Fibroblast of villous mesenchyme (primary cell): ENCODE measurements at regions not wholly inside any gene's neighbourhood (a gene's known extent, or its start where the extent isn't known, plus 50 kb on each side); places are given as distances from the start of the nearest gene placed in this dataset.

Experiments
- DNase-seq: peaks from one replicate; pipeline ENCODE4 v3.0.0-alpha.2; 2010; ENCODE audit warnings: low read depth
- H3K4me3 ChIP-seq: 2 replicates; pipeline ENCODE4 v1.5.1; 2011; ENCODE audit warnings: low read depth, mild to moderate bottlenecking, low read length
- TF ChIP-seq, protein P1 (sequence below): IDR thresholded peaks from 2 replicates; pipeline ENCODE4 v1.5.1; 2012; ENCODE audit warnings: low read depth, mild to moderate bottlenecking, low read length; ENCODE audit not compliant: insufficient read depth

DNA sequence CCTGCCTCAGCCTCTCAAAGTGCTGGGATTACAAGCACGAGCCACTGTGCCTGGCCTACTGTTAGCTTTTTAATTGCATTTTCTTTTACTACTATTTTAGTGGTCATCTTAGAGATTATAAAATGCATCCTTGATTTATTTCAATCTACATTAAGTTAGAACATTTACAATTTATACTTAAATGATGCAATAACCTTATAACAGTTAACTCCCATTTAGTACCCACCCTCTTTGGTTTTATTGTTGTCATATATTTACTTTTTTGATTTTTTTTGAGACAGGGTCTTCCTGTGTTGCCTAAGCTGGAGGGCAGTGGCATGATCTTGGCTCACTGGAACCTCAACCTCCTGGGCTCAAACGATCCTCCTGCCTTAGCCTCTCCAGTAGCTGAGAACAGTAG lies 77.3 kb downstream of the PPCDC start:
- TF ChIP-seq, protein P1, sequence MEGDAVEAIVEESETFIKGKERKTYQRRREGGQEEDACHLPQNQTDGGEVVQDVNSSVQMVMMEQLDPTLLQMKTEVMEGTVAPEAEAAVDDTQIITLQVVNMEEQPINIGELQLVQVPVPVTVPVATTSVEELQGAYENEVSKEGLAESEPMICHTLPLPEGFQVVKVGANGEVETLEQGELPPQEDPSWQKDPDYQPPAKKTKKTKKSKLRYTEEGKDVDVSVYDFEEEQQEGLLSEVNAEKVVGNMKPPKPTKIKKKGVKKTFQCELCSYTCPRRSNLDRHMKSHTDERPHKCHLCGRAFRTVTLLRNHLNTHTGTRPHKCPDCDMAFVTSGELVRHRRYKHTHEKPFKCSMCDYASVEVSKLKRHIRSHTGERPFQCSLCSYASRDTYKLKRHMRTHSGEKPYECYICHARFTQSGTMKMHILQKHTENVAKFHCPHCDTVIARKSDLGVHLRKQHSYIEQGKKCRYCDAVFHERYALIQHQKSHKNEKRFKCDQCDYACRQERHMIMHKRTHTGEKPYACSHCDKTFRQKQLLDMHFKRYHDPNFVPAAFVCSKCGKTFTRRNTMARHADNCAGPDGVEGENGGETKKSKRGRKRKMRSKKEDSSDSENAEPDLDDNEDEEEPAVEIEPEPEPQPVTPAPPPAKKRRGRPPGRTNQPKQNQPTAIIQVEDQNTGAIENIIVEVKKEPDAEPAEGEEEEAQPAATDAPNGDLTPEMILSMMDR, result no peak
- no peak for DNase-seq
- H3K4me3 ChIP-seq, result no peak overlapping the region

DNA sequence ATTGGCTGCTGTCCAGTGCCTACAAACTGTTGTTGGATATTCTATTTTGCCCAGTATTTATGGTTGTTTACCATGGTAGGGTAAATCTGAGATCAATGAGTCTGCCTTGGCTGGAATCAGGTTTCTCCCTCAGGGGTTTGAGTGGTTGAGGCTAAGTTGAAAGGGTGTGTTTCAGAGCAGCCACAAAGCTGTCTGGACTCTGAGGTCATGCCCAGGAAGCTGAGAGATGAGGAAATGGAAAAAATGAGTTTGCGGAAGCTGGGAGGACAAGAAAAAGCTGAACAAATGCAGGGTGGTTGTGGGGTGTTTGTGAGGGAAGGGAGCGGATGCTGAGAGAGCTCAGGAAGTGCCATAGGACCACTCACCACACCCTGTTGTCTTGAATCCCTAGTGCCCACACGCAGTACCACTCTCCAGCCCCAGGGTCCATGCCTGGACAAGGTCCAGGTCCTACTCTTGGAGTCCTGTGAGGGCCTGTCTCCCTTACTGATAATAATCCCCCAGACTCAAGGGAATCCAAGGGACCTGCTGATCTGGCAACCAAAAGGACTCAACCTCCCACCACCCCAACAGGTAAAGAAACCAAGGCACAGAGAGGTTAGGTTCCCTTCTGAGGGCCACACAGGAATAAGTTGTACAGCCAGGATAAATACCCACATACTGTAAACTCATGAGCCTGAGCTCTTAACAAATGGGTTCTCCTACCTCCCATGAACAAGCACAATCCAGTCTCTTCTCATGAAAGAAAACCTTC lies 81.6 kb downstream of the PPCDC start:
- TF ChIP-seq, protein P1, result no peak
- no peak overlapping the region for H3K4me3 ChIP-seq
- DNase-seq, result peak; percentile 89

DNA sequence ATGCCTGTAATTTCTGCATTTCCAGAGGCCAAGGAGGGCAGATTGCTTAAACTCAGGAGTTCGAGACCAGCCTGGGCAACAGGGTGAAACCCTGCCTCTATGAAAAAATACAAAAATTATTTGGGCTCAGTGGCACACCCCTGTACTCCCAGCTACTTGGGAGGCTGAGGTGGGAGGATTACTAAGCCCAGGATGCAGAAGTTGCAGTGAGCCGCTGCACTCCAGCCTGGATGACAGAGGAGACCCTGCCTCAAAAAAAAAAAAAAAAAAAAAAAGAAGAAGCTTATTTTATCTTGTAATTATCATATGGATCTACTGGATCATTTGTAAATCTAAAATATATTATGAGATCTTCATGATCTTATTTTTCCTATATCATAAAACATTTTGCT lies 84.1 kb downstream of the PPCDC start:
- no peak for DNase-seq
- TF ChIP-seq, protein P1, result no peak
- H3K4me3 ChIP-seq, result no peak overlapping the region

- DNase-seq, result peak; percentile 81
- TF ChIP-seq, protein P1, result no peak
- no peak overlapping the region for H3K4me3 ChIP-seq
Measured at GRCh38 chr15:75107908-75108838, 84.8 kb downstream of the PPCDC start.

DNA sequence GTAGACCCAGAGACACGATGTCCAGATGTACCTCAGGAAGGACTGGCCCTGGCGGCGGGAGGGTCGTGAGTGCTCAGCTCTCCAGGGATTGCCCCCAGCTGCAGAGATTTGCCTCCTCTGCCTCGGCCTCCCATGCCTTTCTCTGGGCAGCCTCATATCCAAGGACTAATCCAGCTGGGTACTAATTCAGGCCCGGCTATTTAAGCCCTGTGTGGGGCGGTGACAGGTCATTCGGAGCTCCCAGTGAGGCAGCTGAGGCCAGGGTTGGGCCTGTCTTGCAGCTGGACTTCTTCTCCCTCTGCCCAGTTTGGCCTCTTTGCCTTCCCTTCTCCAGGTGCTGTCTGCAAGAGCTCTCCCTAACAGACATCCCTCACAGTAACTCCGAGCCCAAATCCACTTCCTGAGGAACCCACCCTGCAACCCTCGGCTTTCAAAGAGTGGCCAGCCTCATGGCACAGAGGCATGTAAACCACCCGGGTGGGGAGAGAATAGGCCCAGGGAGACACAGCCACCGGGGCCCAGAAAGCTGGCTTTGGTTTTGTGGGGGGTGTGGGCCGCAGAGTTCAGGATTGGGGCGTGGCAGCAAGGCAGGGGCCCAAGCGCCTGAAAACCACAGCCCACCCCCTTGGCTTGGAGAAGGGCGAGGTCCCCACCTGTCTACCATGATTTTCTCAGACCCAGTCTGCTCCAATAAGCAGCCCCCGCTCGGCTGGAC lies 85.8 kb downstream of the PPCDC start:
- TF ChIP-seq, protein P1, result no peak
- DNase-seq, result no peak
- no peak overlapping the region for H3K4me3 ChIP-seq

- H3K4me3 ChIP-seq, result no peak overlapping the region
- no peak for DNase-seq
- TF ChIP-seq, protein P1, result no peak
Measured at GRCh38 chr15:75109736-75110130, 86.3 kb downstream of the PPCDC start.
